Breast epithelium (tissue), 4 donors: ENCODE measurements at regions not wholly inside any gene's neighbourhood (a gene's known extent, or its start where the extent isn't known, plus 50 kb on each side); places are given as distances from the start of the nearest gene placed in this dataset.

ENCODE experiments used
- DNase-seq, 2 donors: peaks; one replicate each; pipeline ENCODE4 v3.0.0-alpha.2; 2019; ENCODE audit warnings: low spot score in 2 of 2
- H3K27ac ChIP-seq, 2 donors: fragments of 200-600 bp; sonication (generic) in 1 of 2; one replicate each; pipeline ENCODE4 v1.5.1; 2016 to 2019; ENCODE audit warnings: mild to moderate bottlenecking in 1 of 2
- H3K27me3 ChIP-seq, 2 donors: fragments of 200-600 bp; sonication (generic) in 1 of 2; one replicate each; pipeline versions ENCODE4 v1.5.1 to v1.6.0; 2017 to 2019; ENCODE audit warnings: control low read depth in 1 of 2, mild to moderate bottlenecking in 1 of 2
- H3K36me3 ChIP-seq: fragments of 200-600 bp; one replicate; pipeline ENCODE4 v1.5.1; 2019
- H3K4me1 ChIP-seq, 2 donors: fragments of 200-600 bp; sonication (generic); one replicate each; pipeline ENCODE4 v1.5.1; 2016 to 2019; ENCODE audit warnings: control low read depth in 1 of 2
- H3K4me3 ChIP-seq, 3 donors: fragments of 200-600 bp; sonication (generic); 1 replicate in 2 of 3; 2 replicates in 1 of 3; pipeline ENCODE4 v1.5.1; 2016 to 2019; ENCODE audit warnings: mild to moderate bottlenecking in 3 of 3, moderate library complexity in 2 of 3
- H3K9me3 ChIP-seq, 2 donors: fragments of 200-600 bp; sonication (generic) in 1 of 2; one replicate each; pipeline ENCODE4 v1.5.1; 2016 to 2019; ENCODE audit warnings: control low read depth in 1 of 2
- CTCF ChIP-seq, 3 donors: fragments of 450-650 bp; IDR thresholded peaks; one replicate each; pipeline ENCODE4 v1.5.1; 2016 to 2017; ENCODE audit warnings: antibody characterized with exemption in 3 of 3, mild to moderate bottlenecking in 3 of 3, moderate library complexity in 3 of 3
- POLR2A ChIP-seq: fragments of 450-650 bp; IDR thresholded peaks from one replicate; pipeline ENCODE4 v1.6.1; 2016; ENCODE audit warnings: antibody characterized with exemption, mild to moderate bottlenecking, moderate library complexity
- POLR2AphosphoS5 ChIP-seq, 3 donors: sonication (generic); formaldehyde crosslinking; IDR thresholded peaks; one replicate each; pipeline ENCODE4 v1.6.1; 2017; ENCODE audit warnings: antibody characterized with exemption in 3 of 3
- intact Hi-C: fragments of 100-400 bp; cut with DNase I; formaldehyde crosslinking; loops from one replicate; pipeline ENCODE4 v1.15.1; 2023; ENCODE audit warnings: low total_unique reads

- H3K36me3 ChIP-seq = no peaks in the 10 kb centered on the region
- no peak for TF ChIP-seq POLR2A
- TF ChIP-seq CTCF (IDR thresholded peaks at IDR 0.05) = no peak
- no peak for TF ChIP-seq POLR2AphosphoS5 (IDR thresholded peaks at IDR 0.05)
- no peak overlapping the region for H3K4me3 ChIP-seq
- H3K9me3 ChIP-seq = peaks cover 13 to 17% of the 10 kb centered on the region in 2 donors
- no peak overlapping the region for H3K27ac ChIP-seq
- intact Hi-C loops = no loop called here
- H3K27me3 ChIP-seq = no peaks in the 10 kb centered on the region
- no peak for DNase-seq
- no peaks in the 10 kb centered on the region for H3K4me1 ChIP-seq
Measured at GRCh38 chr2:238557431-238557830, 130.7 kb downstream of the ASB1 start.

DNA sequence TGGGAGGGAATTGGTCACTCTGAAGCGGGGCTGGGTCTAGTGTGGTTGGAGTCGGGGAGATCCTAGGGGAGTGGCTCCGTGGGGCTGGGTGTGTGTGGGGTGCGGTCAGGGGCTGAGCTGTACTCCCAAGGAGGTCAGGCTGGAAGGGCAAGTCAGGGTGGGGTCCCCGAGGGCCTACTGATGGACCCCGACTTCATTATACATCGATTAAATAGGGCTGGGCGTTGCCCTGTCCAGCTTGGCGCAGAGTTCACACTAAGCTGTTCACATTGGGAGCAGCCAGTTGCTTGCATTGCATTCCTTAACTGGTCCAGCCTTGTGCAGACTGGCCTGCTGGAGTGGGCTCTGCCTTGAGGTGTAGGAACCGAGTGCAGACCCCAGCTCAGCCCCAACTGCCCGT lies 131.2 kb downstream of the ASB1 start:
- H3K27ac ChIP-seq = no peak overlapping the region
- TF ChIP-seq POLR2AphosphoS5 (IDR thresholded peaks at IDR 0.05) (no peak), POLR2A (no peak), CTCF (IDR thresholded peaks at IDR 0.05) (no peak)
- no peaks in the 10 kb centered on the region for H3K36me3 ChIP-seq
- no peaks in the 10 kb centered on the region for H3K4me1 ChIP-seq
- intact Hi-C loops = no loop called here
- H3K9me3 ChIP-seq = peaks cover 9 to 13% of the 10 kb centered on the region in 2 donors
- DNase-seq = no peak
- no peak overlapping the region for H3K4me3 ChIP-seq
- H3K27me3 ChIP-seq = no peaks in the 10 kb centered on the region

DNA sequence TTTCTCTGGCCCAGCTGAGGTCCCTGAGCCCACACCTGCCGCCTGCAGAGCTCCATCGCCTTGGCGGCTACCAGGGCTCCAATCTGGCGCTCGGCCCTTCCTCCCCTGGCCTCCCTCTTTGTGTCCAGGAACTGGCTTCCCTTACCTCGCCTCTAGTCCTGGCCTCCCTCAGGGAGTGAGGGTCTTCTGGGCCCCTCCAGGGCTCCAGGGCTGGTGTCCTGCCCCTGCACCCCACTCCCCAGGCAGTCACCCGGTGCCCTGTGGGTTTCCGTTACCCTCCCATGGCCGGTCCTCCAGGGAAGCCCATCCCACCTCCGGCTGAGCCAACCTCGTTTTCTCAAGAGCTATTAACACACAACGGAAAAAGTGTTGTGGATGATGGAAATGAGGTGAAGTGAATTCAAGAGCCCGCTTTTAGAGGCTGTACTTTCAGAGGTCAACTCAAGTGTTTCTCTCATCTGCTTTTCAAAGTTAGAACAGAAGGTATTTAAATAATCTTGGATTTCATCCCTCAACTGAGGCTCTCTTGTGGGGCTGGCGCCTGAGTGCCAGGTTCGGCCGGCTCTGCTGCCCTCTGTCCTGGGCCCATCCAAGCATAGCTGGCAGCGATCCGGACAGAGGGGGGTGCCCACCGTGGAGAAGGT lies 131.9 kb downstream of the ASB1 start:
- H3K27me3 ChIP-seq = no peaks in the 10 kb centered on the region
- intact Hi-C loops = no loop called here
- no peak overlapping the region for H3K27ac ChIP-seq
- no peak for TF ChIP-seq POLR2A
- no peak for TF ChIP-seq POLR2AphosphoS5 (IDR thresholded peaks at IDR 0.05)
- TF ChIP-seq CTCF (IDR thresholded peaks at IDR 0.05) = no peak
- H3K9me3 ChIP-seq = peaks cover 4 to 6% of the 10 kb centered on the region in 2 donors
- DNase-seq = no peak
- no peaks in the 10 kb centered on the region for H3K36me3 ChIP-seq
- no peaks in the 10 kb centered on the region for H3K4me1 ChIP-seq
- H3K4me3 ChIP-seq = no peak overlapping the region

- DNase-seq = no peak
- Histone ChIP-seq H3K4me1 (no peaks in the 10 kb centered on the region), H3K4me3 (no peak overlapping the region), H3K27me3 (no peaks in the 10 kb centered on the region), H3K27ac (no peak overlapping the region), H3K9me3 (no peaks in the 10 kb centered on the region), H3K36me3 (no peaks in the 10 kb centered on the region)
- intact Hi-C loops = no loop called here
- TF ChIP-seq POLR2AphosphoS5 (IDR thresholded peaks at IDR 0.05) (no peak), CTCF (IDR thresholded peaks at IDR 0.05) (no peak), POLR2A (no peak)
Measured at GRCh38 chr2:238560234-238560633, 133.5 kb downstream of the ASB1 start.

DNA sequence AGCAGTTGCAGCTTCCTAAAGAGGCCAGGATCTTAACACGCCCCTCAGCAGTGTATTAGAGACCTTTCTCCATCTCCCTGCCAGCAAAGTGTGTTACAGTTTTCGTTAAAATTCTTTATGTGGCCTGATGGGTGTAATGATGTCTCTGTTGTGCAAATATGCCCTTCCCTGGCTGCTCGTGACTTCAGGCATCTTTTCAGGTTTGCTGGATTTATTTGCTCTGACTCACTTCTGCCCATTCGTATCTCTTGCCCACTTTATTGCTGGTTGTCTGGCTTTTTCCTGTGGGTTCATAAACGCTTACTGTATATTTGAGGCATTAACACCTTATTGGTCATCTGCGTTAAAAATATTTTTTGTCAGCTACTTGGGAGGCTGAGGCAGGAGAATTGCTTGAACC lies 134.5 kb downstream of the ASB1 start:
- DNase-seq = no peak
- no peaks in the 10 kb centered on the region for H3K27me3 ChIP-seq
- intact Hi-C loops = no loop called here
- TF ChIP-seq POLR2AphosphoS5 (IDR thresholded peaks at IDR 0.05) (no peak), CTCF (IDR thresholded peaks at IDR 0.05) (no peak), POLR2A (no peak)
- no peaks in the 10 kb centered on the region for H3K9me3 ChIP-seq
- H3K4me1 ChIP-seq = no peaks in the 10 kb centered on the region
- H3K27ac ChIP-seq = no peak overlapping the region
- no peaks in the 10 kb centered on the region for H3K36me3 ChIP-seq
- H3K4me3 ChIP-seq = no peak overlapping the region
